Endothelial cell of umbilical vein (primary cell): ENCODE measurements at regions not wholly inside any gene's neighbourhood (a gene's known extent, or its start where the extent isn't known, plus 50 kb on each side); places are given as distances from the start of the nearest gene placed in this dataset.

Experiments
- BruUV-seq: library from RNA; stranded (reverse); fragments of 400-500 nt; replicated peaks from 2 replicates; lab custom pipeline; 2021; lab: Mats Ljungman, UMichigan
- CTCF ChIA-PET: fragments of 300-600, 350-600 bp; sonication (Branson Sonifier 250); formaldehyde crosslinking; loops from one replicate; lab custom pipeline; 2021; ENCODE audit warnings: antibody characterized with exemption, inconsistent platforms; lab: Charles Lee
- POLR2A ChIA-PET: fragments of 300-600, 350-600 bp; sonication (Branson Sonifier 250); formaldehyde crosslinking; loops from one replicate; lab custom pipeline; 2021; ENCODE audit warnings: antibody characterized with exemption, inconsistent platforms; lab: Charles Lee
- DNase-seq: peaks from one replicate; pipeline ENCODE4 v3.0.0-alpha.2; 2011; ENCODE audit warnings: low read depth, low spot score
- FAIRE-seq: peaks from 2 replicates; lab custom pipeline; 2011; peaks lifted over from hg19 to GRCh38; lab: Jason Lieb, UNC
- H2AFZ ChIP-seq: 2 replicates; pipeline ENCODE4 v1.6.0; 2012; ENCODE audit warnings: low read depth, low read length, control low read depth, inconsistent platforms
- H3K27ac ChIP-seq: 2 replicates; pipeline ENCODE4 v1.5.1; 2011; ENCODE audit warnings: low read depth, mild to moderate bottlenecking, control low read depth, low read length, moderate library complexity; ENCODE audit not compliant: insufficient read depth
- H3K27me3 ChIP-seq, 2 experiments: 2 replicates each; pipeline versions ENCODE4 v1.6.0 to v1.6.1; 2011; ENCODE audit warnings: low read length in 2 of 2, mixed read lengths in 1 of 2; ENCODE audit not compliant: control insufficient read depth in 2 of 2, insufficient read depth in 2 of 2
- H3K36me3 ChIP-seq, 2 experiments: 2 replicates in 1 of 2; 3 replicates in 1 of 2; pipeline ENCODE4 v1.5.1; 2011; ENCODE audit warnings: low read length in 2 of 2, mild to moderate bottlenecking in 1 of 2, moderate library complexity in 1 of 2; ENCODE audit not compliant: control insufficient read depth in 2 of 2, insufficient read depth in 2 of 2; ENCODE audit errors: extremely low read depth in 1 of 2
- H3K4me1 ChIP-seq: 3 replicates; pipeline ENCODE4 v1.5.1; 2011; ENCODE audit warnings: mild to moderate bottlenecking, low read length; ENCODE audit not compliant: control insufficient read depth, insufficient read depth; ENCODE audit errors: extremely low read depth
- H3K4me2 ChIP-seq: 2 replicates; pipeline ENCODE4 v1.6.1; 2011; ENCODE audit warnings: low read length, control low read depth, mixed read lengths; ENCODE audit not compliant: insufficient read depth
- H3K4me3 ChIP-seq, 3 experiments: fragments of 200-600 bp in 1 of 3; sonication (generic), shearing (Covaris generic) in 1 of 3; replicated peaks in 1 of 3; 2 replicates each; pipeline ENCODE4 v1.5.1; 2011 to 2016; ENCODE audit warnings: control low read depth in 3 of 3, low read length in 3 of 3, mild to moderate bottlenecking in 2 of 3, inconsistent platforms in 1 of 3, low read depth in 1 of 3, moderate library complexity in 1 of 3; ENCODE audit not compliant: insufficient read depth in 1 of 3
- H3K79me2 ChIP-seq: 2 replicates; pipeline ENCODE4 v1.6.0; 2012; ENCODE audit warnings: low read length, inconsistent platforms; ENCODE audit not compliant: control insufficient read depth, insufficient read depth
- H3K9ac ChIP-seq: replicated peaks from 2 replicates; pipeline ENCODE3; 2011; ENCODE audit warnings: low read length, control low read depth; ENCODE audit not compliant: insufficient read depth; ENCODE audit errors: extremely low read depth
- H3K9me1 ChIP-seq: replicated peaks from 3 replicates; pipeline ENCODE4 v1.6.0; 2011; ENCODE audit warnings: mild to moderate bottlenecking, low read length; ENCODE audit not compliant: control insufficient read depth, insufficient read depth; ENCODE audit errors: extremely low read depth
- H3K9me3 ChIP-seq: replicated peaks from 2 replicates; pipeline ENCODE4 v1.5.1; 2012; ENCODE audit warnings: low read length, inconsistent platforms; ENCODE audit not compliant: control insufficient read depth, insufficient read depth
- H4K20me1 ChIP-seq: replicated peaks from 2 replicates; pipeline ENCODE3; 2011; ENCODE audit warnings: mild to moderate bottlenecking, low read length; ENCODE audit not compliant: control insufficient read depth, insufficient read depth; ENCODE audit errors: extremely low read depth
- EZH2 ChIP-seq: IDR thresholded peaks from 2 replicates; pipeline ENCODE4 v1.6.1; 2012; ENCODE audit warnings: borderline replicate concordance, low read depth, mild to moderate bottlenecking, moderate library complexity, low read length, inconsistent platforms; ENCODE audit not compliant: severe bottlenecking
- FOS ChIP-seq: IDR thresholded peaks from 2 replicates; pipeline ENCODE4 v1.6.1; 2011; ENCODE audit warnings: mild to moderate bottlenecking, low read length, moderate library complexity, borderline replicate concordance; ENCODE audit not compliant: insufficient read depth
- GATA2 ChIP-seq: IDR thresholded peaks from 2 replicates; pipeline ENCODE4 v1.7.0; 2011; ENCODE audit warnings: low read depth, mild to moderate bottlenecking, moderate library complexity, mixed read lengths, low read length; ENCODE audit not compliant: insufficient read length, insufficient read depth
- JUN ChIP-seq: IDR thresholded peaks from 2 replicates; pipeline ENCODE4 v1.6.1; 2011; ENCODE audit warnings: borderline replicate concordance, low read depth; ENCODE audit not compliant: insufficient read length, insufficient read depth
- MYC ChIP-seq: IDR thresholded peaks from one replicate; pipeline ENCODE4 v1.6.1; 2011; ENCODE audit warnings: mild to moderate bottlenecking, low read depth, low read length
- POLR2A ChIP-seq: IDR thresholded peaks from 2 replicates; pipeline ENCODE4 v1.6.1; 2012; ENCODE audit warnings: low read depth, mild to moderate bottlenecking, control low read depth, low read length
- POLR2AphosphoS5 ChIP-seq: IDR thresholded peaks from 2 replicates; pipeline ENCODE4 v1.6.1; 2012; ENCODE audit warnings: low read depth, mild to moderate bottlenecking, control low read depth, low read length, moderate library complexity; ENCODE audit not compliant: insufficient read depth
- dilution Hi-C: fragments of 300-500 bp; cut with MboI; formaldehyde crosslinking; loops from one replicate; pipeline ENCODE4 v1.15.0; 2019; ENCODE audit warnings: low sequenced_read_pairs; ENCODE audit not compliant: extremely low pct_ligation_motif_present
- intact Hi-C: fragments of 100-400 bp; cut with micrococcal nuclease; formaldehyde crosslinking; loops from one replicate; pipeline ENCODE4 v1.10.0; 2022
- TF ChIP-seq, protein P1 (sequence below): IDR thresholded peaks from 2 replicates; pipeline ENCODE4 v1.6.1; 2011; ENCODE audit not compliant: insufficient read depth, insufficient read length
- TF ChIP-seq, protein P2 (sequence below), 2 donors: IDR thresholded peaks; 1 replicate in 1 of 2; 2 replicates in 1 of 2; pipeline ENCODE4 v1.5.1; 2011; ENCODE audit warnings: low read length in 2 of 2, mild to moderate bottlenecking in 2 of 2, moderate library complexity in 2 of 2, control low read depth in 1 of 2, inconsistent platforms in 1 of 2, low read depth in 1 of 2; ENCODE audit not compliant: insufficient read depth in 1 of 2; ENCODE audit errors: extremely low read depth in 1 of 2

- no peak overlapping the region for H3K4me3 ChIP-seq
- H3K27me3 ChIP-seq, result no peaks in the 10 kb centered on the region
- FAIRE-seq (no peak), DNase-seq (no peak)
- H3K9ac ChIP-seq, result no peak overlapping the region
- H3K9me1 ChIP-seq, result no peaks in the 10 kb centered on the region
- ChIA-PET POLR2A (no interaction called here), CTCF (no interaction called here)
- no peaks in the 10 kb centered on the region for H3K4me1 ChIP-seq
- H3K9me3 ChIP-seq, result no peaks in the 10 kb centered on the region
- H4K20me1 ChIP-seq, result no peaks in the 10 kb centered on the region
- TF ChIP-seq JUN (no peak), POLR2AphosphoS5 (no peak), FOS (no peak), MYC (no peak), EZH2 (no peak), POLR2A (no peak), GATA2 (no peak)
- TF ChIP-seq, protein P1, sequence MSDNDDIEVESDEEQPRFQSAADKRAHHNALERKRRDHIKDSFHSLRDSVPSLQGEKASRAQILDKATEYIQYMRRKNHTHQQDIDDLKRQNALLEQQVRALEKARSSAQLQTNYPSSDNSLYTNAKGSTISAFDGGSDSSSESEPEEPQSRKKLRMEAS, result no peak
- TF ChIP-seq, protein P2, sequence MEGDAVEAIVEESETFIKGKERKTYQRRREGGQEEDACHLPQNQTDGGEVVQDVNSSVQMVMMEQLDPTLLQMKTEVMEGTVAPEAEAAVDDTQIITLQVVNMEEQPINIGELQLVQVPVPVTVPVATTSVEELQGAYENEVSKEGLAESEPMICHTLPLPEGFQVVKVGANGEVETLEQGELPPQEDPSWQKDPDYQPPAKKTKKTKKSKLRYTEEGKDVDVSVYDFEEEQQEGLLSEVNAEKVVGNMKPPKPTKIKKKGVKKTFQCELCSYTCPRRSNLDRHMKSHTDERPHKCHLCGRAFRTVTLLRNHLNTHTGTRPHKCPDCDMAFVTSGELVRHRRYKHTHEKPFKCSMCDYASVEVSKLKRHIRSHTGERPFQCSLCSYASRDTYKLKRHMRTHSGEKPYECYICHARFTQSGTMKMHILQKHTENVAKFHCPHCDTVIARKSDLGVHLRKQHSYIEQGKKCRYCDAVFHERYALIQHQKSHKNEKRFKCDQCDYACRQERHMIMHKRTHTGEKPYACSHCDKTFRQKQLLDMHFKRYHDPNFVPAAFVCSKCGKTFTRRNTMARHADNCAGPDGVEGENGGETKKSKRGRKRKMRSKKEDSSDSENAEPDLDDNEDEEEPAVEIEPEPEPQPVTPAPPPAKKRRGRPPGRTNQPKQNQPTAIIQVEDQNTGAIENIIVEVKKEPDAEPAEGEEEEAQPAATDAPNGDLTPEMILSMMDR (IDR thresholded peaks at IDR 0.05; ENCODE audit: extremely low read depth in 1 of 2, insufficient read depth in 1 of 2, low read depth in 1 of 2, low read length in 2 of 2), result no peak
- intact Hi-C loops (no loop called here), dilution Hi-C loops (no loop called here)
- H3K27ac ChIP-seq, result no peak overlapping the region
- no peaks in the 10 kb centered on the region for H3K79me2 ChIP-seq
- H3K36me3 ChIP-seq, result no peaks in the 10 kb centered on the region
- H2AFZ ChIP-seq, result no peak overlapping the region
- H3K4me2 ChIP-seq, result no peak overlapping the region
- BruUV-seq, result no TSS peak
Observed at GRCh38 chr2:65775839-65776238, 343.4 kb upstream of the SPRED2 start.
